ENCODE measurements at regions not wholly inside any gene's neighbourhood (a gene's known extent, or its start where the extent isn't known, plus 50 kb on each side); places are given as distances from the start of the nearest gene placed in this dataset.

DNA sequence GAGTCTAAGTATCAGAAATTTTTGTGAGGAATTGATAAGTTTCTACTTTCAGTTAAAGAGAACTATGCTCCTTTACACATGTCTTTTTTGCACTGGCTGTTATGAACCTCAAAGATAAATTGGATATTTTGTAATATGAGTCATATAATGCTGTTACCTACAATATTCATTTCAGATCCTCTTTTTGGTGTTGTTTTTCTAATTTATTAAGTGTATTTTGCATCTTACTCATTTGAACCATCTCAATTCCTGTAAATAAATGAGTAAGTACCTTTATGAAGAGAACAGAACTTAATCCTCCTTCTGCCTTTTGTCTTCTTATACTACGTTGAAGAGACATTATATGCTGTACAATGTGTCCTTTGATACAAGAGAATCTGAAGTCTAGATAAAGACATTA lies 74.4 kb downstream of the ZIC1 start:
- TF ChIP-seq POLR2A (IDR thresholded peaks at IDR 0.05; ENCODE audit: low read depth, low read length) (no peak), POLR2AphosphoS5 (IDR thresholded peaks at IDR 0.05; ENCODE audit: low read depth, low read length) (no peak)
